Endothelial cell of umbilical vein (primary cell): ENCODE measurements at regions not wholly inside any gene's neighbourhood (a gene's known extent, or its start where the extent isn't known, plus 50 kb on each side); places are given as distances from the start of the nearest gene placed in this dataset.

Experiments used
- BruUV-seq: library from RNA; stranded (reverse); fragments of 400-500 nt; replicated peaks from 2 replicates; lab custom pipeline; 2021; lab: Mats Ljungman, UMichigan
- CTCF ChIA-PET: fragments of 300-600, 350-600 bp; sonication (Branson Sonifier 250); formaldehyde crosslinking; loops from one replicate; lab custom pipeline; 2021; ENCODE audit warnings: antibody characterized with exemption, inconsistent platforms; lab: Charles Lee
- POLR2A ChIA-PET: fragments of 300-600, 350-600 bp; sonication (Branson Sonifier 250); formaldehyde crosslinking; loops from one replicate; lab custom pipeline; 2021; ENCODE audit warnings: antibody characterized with exemption, inconsistent platforms; lab: Charles Lee
- DNase-seq: peaks from one replicate; pipeline ENCODE4 v3.0.0-alpha.2; 2011; ENCODE audit warnings: low read depth, low spot score
- FAIRE-seq: peaks from 2 replicates; lab custom pipeline; 2011; peaks lifted over from hg19 to GRCh38; lab: Jason Lieb, UNC
- H2AFZ ChIP-seq: 2 replicates; pipeline ENCODE4 v1.6.0; 2012; ENCODE audit warnings: low read depth, low read length, control low read depth, inconsistent platforms
- H3K27ac ChIP-seq: 2 replicates; pipeline ENCODE4 v1.5.1; 2011; ENCODE audit warnings: low read depth, mild to moderate bottlenecking, control low read depth, low read length, moderate library complexity; ENCODE audit not compliant: insufficient read depth
- H3K27me3 ChIP-seq, 2 experiments: 2 replicates each; pipeline versions ENCODE4 v1.6.0 to v1.6.1; 2011; ENCODE audit warnings: low read length in 2 of 2, mixed read lengths in 1 of 2; ENCODE audit not compliant: control insufficient read depth in 2 of 2, insufficient read depth in 2 of 2
- H3K36me3 ChIP-seq, 2 experiments: 2 replicates in 1 of 2; 3 replicates in 1 of 2; pipeline ENCODE4 v1.5.1; 2011; ENCODE audit warnings: low read length in 2 of 2, mild to moderate bottlenecking in 1 of 2, moderate library complexity in 1 of 2; ENCODE audit not compliant: control insufficient read depth in 2 of 2, insufficient read depth in 2 of 2; ENCODE audit errors: extremely low read depth in 1 of 2
- H3K4me1 ChIP-seq: 3 replicates; pipeline ENCODE4 v1.5.1; 2011; ENCODE audit warnings: mild to moderate bottlenecking, low read length; ENCODE audit not compliant: control insufficient read depth, insufficient read depth; ENCODE audit errors: extremely low read depth
- H3K4me2 ChIP-seq: 2 replicates; pipeline ENCODE4 v1.6.1; 2011; ENCODE audit warnings: low read length, control low read depth, mixed read lengths; ENCODE audit not compliant: insufficient read depth
- H3K4me3 ChIP-seq, 3 experiments: fragments of 200-600 bp in 1 of 3; sonication (generic), shearing (Covaris generic) in 1 of 3; replicated peaks in 1 of 3; 2 replicates each; pipeline ENCODE4 v1.5.1; 2011 to 2016; ENCODE audit warnings: control low read depth in 3 of 3, low read length in 3 of 3, mild to moderate bottlenecking in 2 of 3, inconsistent platforms in 1 of 3, low read depth in 1 of 3, moderate library complexity in 1 of 3; ENCODE audit not compliant: insufficient read depth in 1 of 3
- H3K79me2 ChIP-seq: 2 replicates; pipeline ENCODE4 v1.6.0; 2012; ENCODE audit warnings: low read length, inconsistent platforms; ENCODE audit not compliant: control insufficient read depth, insufficient read depth
- H3K9ac ChIP-seq: replicated peaks from 2 replicates; pipeline ENCODE3; 2011; ENCODE audit warnings: low read length, control low read depth; ENCODE audit not compliant: insufficient read depth; ENCODE audit errors: extremely low read depth
- H3K9me1 ChIP-seq: replicated peaks from 3 replicates; pipeline ENCODE4 v1.6.0; 2011; ENCODE audit warnings: mild to moderate bottlenecking, low read length; ENCODE audit not compliant: control insufficient read depth, insufficient read depth; ENCODE audit errors: extremely low read depth
- H3K9me3 ChIP-seq: replicated peaks from 2 replicates; pipeline ENCODE4 v1.5.1; 2012; ENCODE audit warnings: low read length, inconsistent platforms; ENCODE audit not compliant: control insufficient read depth, insufficient read depth
- H4K20me1 ChIP-seq: replicated peaks from 2 replicates; pipeline ENCODE3; 2011; ENCODE audit warnings: mild to moderate bottlenecking, low read length; ENCODE audit not compliant: control insufficient read depth, insufficient read depth; ENCODE audit errors: extremely low read depth
- EZH2 ChIP-seq: IDR thresholded peaks from 2 replicates; pipeline ENCODE4 v1.6.1; 2012; ENCODE audit warnings: borderline replicate concordance, low read depth, mild to moderate bottlenecking, moderate library complexity, low read length, inconsistent platforms; ENCODE audit not compliant: severe bottlenecking
- FOS ChIP-seq: IDR thresholded peaks from 2 replicates; pipeline ENCODE4 v1.6.1; 2011; ENCODE audit warnings: mild to moderate bottlenecking, low read length, moderate library complexity, borderline replicate concordance; ENCODE audit not compliant: insufficient read depth
- GATA2 ChIP-seq: IDR thresholded peaks from 2 replicates; pipeline ENCODE4 v1.7.0; 2011; ENCODE audit warnings: low read depth, mild to moderate bottlenecking, moderate library complexity, mixed read lengths, low read length; ENCODE audit not compliant: insufficient read length, insufficient read depth
- JUN ChIP-seq: IDR thresholded peaks from 2 replicates; pipeline ENCODE4 v1.6.1; 2011; ENCODE audit warnings: borderline replicate concordance, low read depth; ENCODE audit not compliant: insufficient read length, insufficient read depth
- MYC ChIP-seq: IDR thresholded peaks from one replicate; pipeline ENCODE4 v1.6.1; 2011; ENCODE audit warnings: mild to moderate bottlenecking, low read depth, low read length
- POLR2A ChIP-seq: IDR thresholded peaks from 2 replicates; pipeline ENCODE4 v1.6.1; 2012; ENCODE audit warnings: low read depth, mild to moderate bottlenecking, control low read depth, low read length
- POLR2AphosphoS5 ChIP-seq: IDR thresholded peaks from 2 replicates; pipeline ENCODE4 v1.6.1; 2012; ENCODE audit warnings: low read depth, mild to moderate bottlenecking, control low read depth, low read length, moderate library complexity; ENCODE audit not compliant: insufficient read depth
- dilution Hi-C: fragments of 300-500 bp; cut with MboI; formaldehyde crosslinking; loops from one replicate; pipeline ENCODE4 v1.15.0; 2019; ENCODE audit warnings: low sequenced_read_pairs; ENCODE audit not compliant: extremely low pct_ligation_motif_present
- intact Hi-C: fragments of 100-400 bp; cut with micrococcal nuclease; formaldehyde crosslinking; loops from one replicate; pipeline ENCODE4 v1.10.0; 2022
- TF ChIP-seq, protein P1 (sequence below), 2 donors: IDR thresholded peaks; 1 replicate in 1 of 2; 2 replicates in 1 of 2; pipeline ENCODE4 v1.5.1; 2011; ENCODE audit warnings: low read length in 2 of 2, mild to moderate bottlenecking in 2 of 2, moderate library complexity in 2 of 2, control low read depth in 1 of 2, inconsistent platforms in 1 of 2, low read depth in 1 of 2; ENCODE audit not compliant: insufficient read depth in 1 of 2; ENCODE audit errors: extremely low read depth in 1 of 2
- TF ChIP-seq, protein P2 (sequence below): IDR thresholded peaks from 2 replicates; pipeline ENCODE4 v1.6.1; 2011; ENCODE audit not compliant: insufficient read depth, insufficient read length

DNA sequence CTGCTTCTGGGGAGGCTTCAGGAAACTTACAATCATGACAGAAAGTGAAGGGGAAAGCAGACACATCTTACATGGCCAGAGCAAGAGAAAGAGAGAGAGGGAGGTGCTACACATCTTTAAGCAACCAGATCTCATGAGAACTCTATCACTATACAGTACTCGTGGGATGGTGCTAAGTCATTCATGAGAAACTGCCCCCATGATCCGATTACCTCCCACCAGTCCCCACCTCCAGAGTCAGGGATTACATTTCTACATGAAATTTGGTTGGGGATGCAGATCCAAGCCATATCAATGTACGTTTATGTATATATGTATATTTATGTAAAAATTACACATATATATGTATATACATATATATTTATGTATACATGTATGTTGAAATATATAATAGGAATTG, 54.4 kb upstream of the CCDC112 start:
- H3K9me1 ChIP-seq = no peaks in the 10 kb centered on the region

More for the DNA sequence above, 54.4 kb upstream of the CCDC112 start:
- H3K79me2 ChIP-seq = no peaks in the 10 kb centered on the region
- FAIRE-seq = peak; percentile 12
- H3K4me1 ChIP-seq = peaks cover 18% of the 10 kb centered on the region
- POLR2A ChIA-PET = no interaction called here
- H3K9ac ChIP-seq = no peak overlapping the region
- H4K20me1 ChIP-seq = no peaks in the 10 kb centered on the region
- DNase-seq = no peak
- no peaks in the 10 kb centered on the region for H3K36me3 ChIP-seq
- H3K27ac ChIP-seq = no peak overlapping the region
- TF ChIP-seq, protein P1, sequence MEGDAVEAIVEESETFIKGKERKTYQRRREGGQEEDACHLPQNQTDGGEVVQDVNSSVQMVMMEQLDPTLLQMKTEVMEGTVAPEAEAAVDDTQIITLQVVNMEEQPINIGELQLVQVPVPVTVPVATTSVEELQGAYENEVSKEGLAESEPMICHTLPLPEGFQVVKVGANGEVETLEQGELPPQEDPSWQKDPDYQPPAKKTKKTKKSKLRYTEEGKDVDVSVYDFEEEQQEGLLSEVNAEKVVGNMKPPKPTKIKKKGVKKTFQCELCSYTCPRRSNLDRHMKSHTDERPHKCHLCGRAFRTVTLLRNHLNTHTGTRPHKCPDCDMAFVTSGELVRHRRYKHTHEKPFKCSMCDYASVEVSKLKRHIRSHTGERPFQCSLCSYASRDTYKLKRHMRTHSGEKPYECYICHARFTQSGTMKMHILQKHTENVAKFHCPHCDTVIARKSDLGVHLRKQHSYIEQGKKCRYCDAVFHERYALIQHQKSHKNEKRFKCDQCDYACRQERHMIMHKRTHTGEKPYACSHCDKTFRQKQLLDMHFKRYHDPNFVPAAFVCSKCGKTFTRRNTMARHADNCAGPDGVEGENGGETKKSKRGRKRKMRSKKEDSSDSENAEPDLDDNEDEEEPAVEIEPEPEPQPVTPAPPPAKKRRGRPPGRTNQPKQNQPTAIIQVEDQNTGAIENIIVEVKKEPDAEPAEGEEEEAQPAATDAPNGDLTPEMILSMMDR (IDR thresholded peaks at IDR 0.05; ENCODE audit: extremely low read depth in 1 of 2, insufficient read depth in 1 of 2, low read depth in 1 of 2, low read length in 2 of 2) = no peak
- TF ChIP-seq POLR2AphosphoS5 (no peak), GATA2 (no peak), FOS (no peak), EZH2 (no peak), MYC (no peak), JUN (no peak), POLR2A (no peak)
- TF ChIP-seq, protein P2, sequence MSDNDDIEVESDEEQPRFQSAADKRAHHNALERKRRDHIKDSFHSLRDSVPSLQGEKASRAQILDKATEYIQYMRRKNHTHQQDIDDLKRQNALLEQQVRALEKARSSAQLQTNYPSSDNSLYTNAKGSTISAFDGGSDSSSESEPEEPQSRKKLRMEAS = no peak
- no peak overlapping the region for H3K4me3 ChIP-seq
- H2AFZ ChIP-seq = no peak overlapping the region
- no TSS peak for BruUV-seq
- H3K9me3 ChIP-seq = no peaks in the 10 kb centered on the region
- CTCF ChIA-PET = no interaction called here
- H3K27me3 ChIP-seq = no peaks in the 10 kb centered on the region
- H3K4me2 ChIP-seq = no peak overlapping the region
- intact Hi-C loops (no loop called here), dilution Hi-C loops (no loop called here)
